ENCODE measurements at regions not wholly inside any gene's neighbourhood (a gene's known extent, or its start where the extent isn't known, plus 50 kb on each side); places are given as distances from the start of the nearest gene placed in this dataset.

DNA sequence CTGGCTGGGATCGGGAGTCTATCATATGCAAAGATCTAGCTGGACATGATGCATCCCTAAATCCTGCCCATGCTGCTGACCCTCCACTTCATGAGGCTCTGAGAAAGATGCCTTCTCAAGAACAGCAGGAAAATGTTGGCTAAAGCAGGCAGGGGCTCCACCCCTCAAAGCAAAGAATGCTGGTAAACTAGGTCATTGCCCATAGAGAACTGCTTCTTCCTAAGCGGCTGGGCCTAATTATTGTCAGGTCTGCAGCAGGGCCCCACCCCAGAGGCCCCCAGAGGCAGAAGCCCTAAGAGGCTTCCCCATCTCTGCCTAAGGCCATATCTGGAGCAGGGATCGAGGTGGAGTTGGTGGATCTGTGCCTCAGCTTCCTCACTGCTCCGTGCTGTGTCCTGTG is 447.4 kb upstream of the PROK2 start:
- POLR2A ChIA-PET (ENCODE audit: unreplicated experiment) = no interaction called here
- H3K27ac ChIP-seq = no peak overlapping the region
- TF ChIP-seq, protein P1, sequence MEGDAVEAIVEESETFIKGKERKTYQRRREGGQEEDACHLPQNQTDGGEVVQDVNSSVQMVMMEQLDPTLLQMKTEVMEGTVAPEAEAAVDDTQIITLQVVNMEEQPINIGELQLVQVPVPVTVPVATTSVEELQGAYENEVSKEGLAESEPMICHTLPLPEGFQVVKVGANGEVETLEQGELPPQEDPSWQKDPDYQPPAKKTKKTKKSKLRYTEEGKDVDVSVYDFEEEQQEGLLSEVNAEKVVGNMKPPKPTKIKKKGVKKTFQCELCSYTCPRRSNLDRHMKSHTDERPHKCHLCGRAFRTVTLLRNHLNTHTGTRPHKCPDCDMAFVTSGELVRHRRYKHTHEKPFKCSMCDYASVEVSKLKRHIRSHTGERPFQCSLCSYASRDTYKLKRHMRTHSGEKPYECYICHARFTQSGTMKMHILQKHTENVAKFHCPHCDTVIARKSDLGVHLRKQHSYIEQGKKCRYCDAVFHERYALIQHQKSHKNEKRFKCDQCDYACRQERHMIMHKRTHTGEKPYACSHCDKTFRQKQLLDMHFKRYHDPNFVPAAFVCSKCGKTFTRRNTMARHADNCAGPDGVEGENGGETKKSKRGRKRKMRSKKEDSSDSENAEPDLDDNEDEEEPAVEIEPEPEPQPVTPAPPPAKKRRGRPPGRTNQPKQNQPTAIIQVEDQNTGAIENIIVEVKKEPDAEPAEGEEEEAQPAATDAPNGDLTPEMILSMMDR (conservative IDR thresholded peaks at IDR 0.05) = no peak
- no peak for TF ChIP-seq EZH2 (IDR thresholded peaks at IDR 0.05; ENCODE audit: low read depth)
- no peak overlapping the region for H3K4me3 ChIP-seq
- no peaks in the 10 kb centered on the region for H3F3A ChIP-seq (ENCODE audit: insufficient read depth, low read depth)
- peaks cover 13% of the 10 kb centered on the region for H3K27me3 ChIP-seq (ENCODE audit: insufficient read depth, low read depth)
- no peaks in the 10 kb centered on the region for H3K36me3 ChIP-seq (ENCODE audit: low read depth)
- H2AFZ ChIP-seq = no peak overlapping the region
- intact Hi-C loops (cut with micrococcal nuclease; ENCODE audit: unreplicated experiment) = no loop called here
- no peak overlapping the region for H3K4me2 ChIP-seq
- no peaks in the 10 kb centered on the region for H3K4me1 ChIP-seq (replicated peaks; ENCODE audit: insufficient read depth)
- no peak for DNase-seq
- no peaks in the 10 kb centered on the region for H3K9me2 ChIP-seq (ENCODE audit: insufficient read depth)
- no peaks in the 10 kb centered on the region for H3K9me3 ChIP-seq (ENCODE audit: insufficient read depth, low read depth)
- no peaks in the 10 kb centered on the region for H3K79me2 ChIP-seq (ENCODE audit: low read depth)
- CTCF ChIA-PET = no interaction called here
- no peaks in the 10 kb centered on the region for H4K20me1 ChIP-seq (ENCODE audit: insufficient read depth)
- no TSS peak for BruUV-seq (replicated peaks)

DNA sequence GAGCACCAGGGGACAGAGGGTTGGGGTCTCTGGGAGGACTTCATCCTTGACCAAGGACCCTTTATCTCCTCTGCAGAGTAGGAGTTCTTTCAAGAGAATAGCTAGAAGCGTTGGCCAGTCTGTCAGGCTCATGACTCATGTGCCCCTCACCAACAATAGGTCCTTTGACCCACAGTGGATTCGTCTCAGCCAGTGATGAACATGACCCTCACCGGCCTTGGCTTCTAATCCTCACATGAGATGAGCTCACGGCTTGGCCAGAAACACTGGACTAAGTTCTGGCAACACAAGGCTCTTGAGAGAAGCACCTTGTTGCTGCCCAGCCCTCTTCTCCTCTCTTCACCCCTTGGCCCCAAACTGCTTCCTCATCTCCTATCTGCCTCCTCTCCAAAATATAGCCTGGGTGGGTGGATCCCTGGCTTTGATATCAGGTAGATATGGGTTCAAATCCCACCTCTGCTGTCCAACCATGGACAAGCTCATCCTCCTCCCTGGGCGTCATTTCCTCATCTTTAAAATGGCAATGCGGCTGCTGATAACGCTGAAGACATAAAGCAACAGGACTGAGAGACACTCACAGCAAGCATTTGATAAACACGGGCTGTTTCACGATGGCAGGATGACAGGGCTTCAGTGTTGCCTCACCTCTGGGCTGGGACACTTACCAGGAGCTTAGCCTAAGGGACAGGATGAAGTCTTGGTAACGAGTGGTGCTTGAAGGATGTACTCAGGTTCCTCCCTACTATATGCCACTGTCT is 446.7 kb upstream of the PROK2 start:
- Histone ChIP-seq H3K9me2 (ENCODE audit: insufficient read depth) (no peaks in the 10 kb centered on the region), H3K79me2 (ENCODE audit: low read depth) (no peaks in the 10 kb centered on the region), H3K4me3 (no peak overlapping the region), H4K20me1 (ENCODE audit: insufficient read depth) (no peaks in the 10 kb centered on the region), H3K9me3 (ENCODE audit: insufficient read depth, low read depth) (no peaks in the 10 kb centered on the region), H3F3A (ENCODE audit: insufficient read depth, low read depth) (no peaks in the 10 kb centered on the region), H3K4me2 (no peak overlapping the region), H3K4me1 (replicated peaks; ENCODE audit: insufficient read depth) (no peaks in the 10 kb centered on the region), H2AFZ (no peak overlapping the region), H3K27me3 (ENCODE audit: insufficient read depth, low read depth) (peaks cover 13% of the 10 kb centered on the region), H3K36me3 (ENCODE audit: low read depth) (no peaks in the 10 kb centered on the region), H3K27ac (no peak overlapping the region)
- intact Hi-C loops (cut with micrococcal nuclease; ENCODE audit: unreplicated experiment) = no loop called here
- no peak for TF ChIP-seq EZH2 (IDR thresholded peaks at IDR 0.05; ENCODE audit: low read depth)
- TF ChIP-seq, protein P1 (conservative IDR thresholded peaks at IDR 0.05) = no peak
- ChIA-PET CTCF (no interaction called here), POLR2A (ENCODE audit: unreplicated experiment) (no interaction called here)
- DNase-seq = no peak
- no TSS peak for BruUV-seq (replicated peaks)

DNA sequence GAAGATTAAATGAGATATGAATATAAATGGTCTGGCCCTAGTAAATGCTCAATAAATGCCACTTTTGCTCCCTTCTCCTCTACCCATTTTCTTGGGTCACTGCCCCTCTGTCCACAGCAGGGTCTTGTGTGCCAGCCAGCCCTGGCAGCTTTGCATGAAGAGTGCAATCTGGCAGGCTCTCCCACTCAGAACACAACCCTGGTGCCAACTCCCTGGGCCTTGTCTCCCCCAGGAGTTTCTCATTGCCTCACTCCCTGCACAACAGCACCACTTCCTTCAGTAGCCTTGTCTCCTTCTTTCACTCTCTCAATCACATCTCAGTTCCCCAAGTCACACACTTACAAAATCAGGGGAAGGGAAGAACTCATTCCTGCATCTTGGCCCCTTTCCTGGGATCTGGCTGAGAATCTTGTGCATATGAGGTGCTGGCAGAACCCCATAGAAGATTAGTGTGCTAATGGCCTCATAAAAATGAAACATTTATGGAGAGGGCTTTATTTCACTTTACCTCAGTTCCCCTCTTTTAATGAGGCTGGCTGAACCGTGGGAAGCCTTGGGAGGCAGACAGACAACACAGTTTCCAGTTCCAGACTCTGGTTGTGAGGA is 445.9 kb upstream of the PROK2 start:
- ChIA-PET POLR2A (ENCODE audit: unreplicated experiment) (no interaction called here), CTCF (no interaction called here)
- Histone ChIP-seq H3K27me3 (ENCODE audit: insufficient read depth, low read depth) (peaks cover 13% of the 10 kb centered on the region), H3F3A (ENCODE audit: insufficient read depth, low read depth) (no peaks in the 10 kb centered on the region), H3K79me2 (ENCODE audit: low read depth) (no peaks in the 10 kb centered on the region), H3K4me2 (no peak overlapping the region), H2AFZ (no peak overlapping the region), H3K4me3 (no peak overlapping the region), H4K20me1 (ENCODE audit: insufficient read depth) (no peaks in the 10 kb centered on the region), H3K4me1 (replicated peaks; ENCODE audit: insufficient read depth) (no peaks in the 10 kb centered on the region), H3K36me3 (ENCODE audit: low read depth) (no peaks in the 10 kb centered on the region), H3K9me2 (ENCODE audit: insufficient read depth) (no peaks in the 10 kb centered on the region), H3K9me3 (ENCODE audit: insufficient read depth, low read depth) (no peaks in the 10 kb centered on the region), H3K27ac (no peak overlapping the region)
- intact Hi-C loops (cut with micrococcal nuclease; ENCODE audit: unreplicated experiment) = no loop called here
- DNase-seq = no peak
- TF ChIP-seq, protein P1 (conservative IDR thresholded peaks at IDR 0.05) = no peak
- TF ChIP-seq EZH2 (IDR thresholded peaks at IDR 0.05; ENCODE audit: low read depth) = no peak
- BruUV-seq (replicated peaks) = no TSS peak
